Endometrial microvascular endothelial cells (primary cell): ENCODE measurements at regions not wholly inside any gene's neighbourhood (a gene's known extent, or its start where the extent isn't known, plus 50 kb on each side); places are given as distances from the start of the nearest gene placed in this dataset.

ENCODE experiments used
- in situ Hi-C: cut with HindIII; loops from 2 replicates; pipeline ENCODE4 v1.10.0; 2017; ENCODE audit warnings: low sequenced_read_pairs, low pct_unique_long_range_greater_than_20kb; ENCODE audit errors: inconsistent ontology term

GRCh38 chr16:66135421-66135831, 231.1 kb upstream of the CDH5 start:
- in situ Hi-C loops: no loop called here

GRCh38 chr16:66134875-66135274, 231.6 kb upstream of the CDH5 start:
- in situ Hi-C loops: no loop called here

GRCh38 chr16:66133643-66134338, 232.7 kb upstream of the CDH5 start:
- in situ Hi-C loops: no loop called here

- in situ Hi-C loops: no loop called here
Measured at GRCh38 chr16:66131895-66132294, 234.6 kb upstream of the CDH5 start.

- in situ Hi-C loops: no loop called here
Measured at GRCh38 chr16:66131156-66131807, 235.2 kb upstream of the CDH5 start.

GRCh38 chr16:66130296-66130905, 236.1 kb upstream of the CDH5 start:
- in situ Hi-C loops: no loop called here

GRCh38 chr16:66129196-66129595, 237.3 kb upstream of the CDH5 start:
- in situ Hi-C loops: no loop called here

- in situ Hi-C loops: no loop called here
Measured at GRCh38 chr16:66128371-66128770, 238.1 kb upstream of the CDH5 start.

GRCh38 chr16:66127459-66128370, 238.8 kb upstream of the CDH5 start:
- in situ Hi-C loops: no loop called here

GRCh38 chr16:66121466-66121865, 245.0 kb upstream of the CDH5 start:
- in situ Hi-C loops: no loop called here

- in situ Hi-C loops: no loop called here
Measured at GRCh38 chr16:66120656-66121055, 245.8 kb upstream of the CDH5 start.

GRCh38 chr16:66116163-66117002, 250.1 kb upstream of the CDH5 start:
- in situ Hi-C loops: no loop called here

GRCh38 chr16:66115373-66115772, 251.1 kb upstream of the CDH5 start:
- in situ Hi-C loops: no loop called here

GRCh38 chr16:66113223-66113622, 253.3 kb upstream of the CDH5 start:
- in situ Hi-C loops: no loop called here

- in situ Hi-C loops: no loop called here
Measured at GRCh38 chr16:66109677-66110076, 256.8 kb upstream of the CDH5 start.

- in situ Hi-C loops: no loop called here
Measured at GRCh38 chr16:66107661-66108060, 258.8 kb upstream of the CDH5 start.

GRCh38 chr16:66103211-66103610, 263.3 kb upstream of the CDH5 start:
- in situ Hi-C loops: no loop called here

GRCh38 chr16:66099306-66099705, 267.2 kb upstream of the CDH5 start:
- in situ Hi-C loops: no loop called here
